ENCODE measurements at regions not wholly inside any gene's neighbourhood (a gene's known extent, or its start where the extent isn't known, plus 50 kb on each side); places are given as distances from the start of the nearest gene placed in this dataset.

- no peak for TF ChIP-seq CTCF (IDR thresholded peaks at IDR 0.05)
- no peak for TF ChIP-seq POLR2A (IDR thresholded peaks at IDR 0.05)
These were observed 215.5 kb downstream of the ZNF608 start for GRCh38 chr5:124530916-124531315.

Measured in right lobe of liver (tissue), 4 donors.